GM12874 (cell line): ENCODE measurements at regions not wholly inside any gene's neighbourhood (a gene's known extent, or its start where the extent isn't known, plus 50 kb on each side); places are given as distances from the start of the nearest gene placed in this dataset.

Experiments used
- CTCF ChIP-seq: IDR thresholded peaks from 2 replicates; pipeline ENCODE4 v1.5.1; 2011; ENCODE audit warnings: low read depth, mild to moderate bottlenecking, control low read depth, low read length, moderate library complexity; ENCODE audit not compliant: insufficient read depth

GRCh38 chr13:99658261-99658991, 157.2 kb downstream of the TM9SF2 start:
- peak; percentile 10; the same call in 1 of the 2 replicates for TF ChIP-seq CTCF

- no peak for TF ChIP-seq CTCF
Measured at GRCh38 chr13:99657848-99658260, 156.6 kb downstream of the TM9SF2 start.

DNA sequence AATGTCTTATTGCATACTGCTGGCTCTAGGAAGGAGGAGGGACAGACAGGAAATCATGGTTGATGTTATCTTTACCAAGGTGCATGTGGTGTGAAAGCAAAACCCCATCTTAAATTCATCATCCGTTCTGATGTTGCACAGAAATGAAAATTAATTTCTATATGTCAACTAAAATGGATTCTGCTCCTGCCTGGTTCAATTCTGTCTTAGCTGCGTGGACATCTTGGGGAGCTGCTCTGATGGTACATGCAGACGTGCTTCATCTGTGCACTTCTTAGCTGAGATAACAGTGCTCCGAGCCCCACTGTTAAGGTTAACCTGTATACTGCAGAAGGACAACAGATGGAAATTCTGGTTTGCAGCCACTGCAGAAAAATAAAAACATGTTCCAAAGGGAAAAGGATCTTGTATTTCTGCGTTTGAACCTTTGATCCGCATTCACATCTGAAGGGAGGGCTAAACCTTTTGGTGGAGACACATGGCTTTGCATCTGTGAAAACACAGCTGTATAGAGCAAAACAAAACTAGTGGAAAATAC, 155.6 kb downstream of the TM9SF2 start:
- TF ChIP-seq CTCF, result no peak

DNA sequence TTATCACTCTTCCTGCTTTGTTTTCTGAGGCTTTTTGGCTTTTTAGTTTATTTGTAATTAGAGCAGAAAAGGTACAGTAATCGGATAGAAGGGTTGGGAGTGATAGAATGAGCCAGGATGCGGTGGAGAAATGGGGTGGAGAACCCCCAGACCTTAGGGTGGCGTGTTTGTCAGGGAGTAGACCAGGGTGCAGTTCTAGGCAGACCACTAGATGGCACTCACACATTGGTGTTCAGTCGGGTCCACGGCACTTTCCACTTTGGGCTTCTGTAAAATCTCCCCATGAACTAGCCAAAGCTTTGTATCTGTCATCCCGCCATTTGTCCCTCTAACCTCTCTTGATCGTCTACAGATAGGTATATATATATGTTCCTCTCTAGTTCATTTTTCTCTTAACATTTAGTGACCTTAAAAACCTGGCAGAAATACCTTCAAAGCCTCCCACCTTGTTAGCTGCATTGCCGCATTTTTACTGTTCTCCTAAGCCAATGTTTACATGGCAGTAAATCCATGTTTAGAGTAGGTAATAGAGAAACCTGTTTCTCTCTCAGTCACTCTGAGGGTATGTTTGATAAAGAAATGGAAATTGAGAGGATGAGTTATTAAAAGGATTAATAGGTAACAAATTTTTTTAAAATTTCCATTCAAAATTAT, 154.9 kb downstream of the TM9SF2 start:
- TF ChIP-seq CTCF, result peak; percentile 91

DNA sequence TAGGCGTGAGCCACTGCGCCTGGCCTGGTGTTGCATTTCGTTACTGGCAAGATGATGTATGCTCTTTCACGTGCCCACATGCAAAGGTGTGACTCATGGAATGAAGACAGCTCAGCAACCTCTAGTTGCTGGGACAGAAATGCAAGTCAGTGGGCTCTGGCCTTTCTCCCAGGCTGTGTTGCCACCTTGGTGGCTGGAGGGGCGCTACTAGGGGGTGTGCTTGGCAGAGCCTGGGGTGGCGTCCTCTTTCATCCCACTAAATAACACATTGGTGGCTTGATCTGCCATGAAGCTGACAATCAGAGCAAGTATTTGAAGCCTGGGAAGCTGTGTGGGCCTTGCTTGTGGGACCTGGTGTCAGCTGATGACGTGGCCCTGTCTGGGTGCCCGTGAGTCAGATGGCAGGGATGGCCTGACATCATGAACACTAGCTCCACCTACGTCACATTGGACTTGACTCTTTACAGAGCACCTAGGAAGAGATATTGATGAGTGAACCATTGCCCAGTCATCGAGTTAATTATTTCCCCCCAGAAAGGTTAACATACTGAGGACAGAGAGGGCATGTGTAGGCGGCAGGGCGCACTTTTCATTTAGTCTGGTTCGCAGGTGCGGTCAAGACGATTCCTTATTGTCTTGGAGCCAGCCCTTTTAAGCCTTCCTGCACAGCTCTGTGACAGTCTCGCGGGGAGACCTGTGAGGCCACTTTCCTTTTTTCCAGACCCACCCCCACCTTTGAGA, 154.2 kb downstream of the TM9SF2 start:
- no peak for TF ChIP-seq CTCF

GRCh38 chr13:99654076-99654475, 152.8 kb downstream of the TM9SF2 start:
- TF ChIP-seq CTCF, result no peak

DNA sequence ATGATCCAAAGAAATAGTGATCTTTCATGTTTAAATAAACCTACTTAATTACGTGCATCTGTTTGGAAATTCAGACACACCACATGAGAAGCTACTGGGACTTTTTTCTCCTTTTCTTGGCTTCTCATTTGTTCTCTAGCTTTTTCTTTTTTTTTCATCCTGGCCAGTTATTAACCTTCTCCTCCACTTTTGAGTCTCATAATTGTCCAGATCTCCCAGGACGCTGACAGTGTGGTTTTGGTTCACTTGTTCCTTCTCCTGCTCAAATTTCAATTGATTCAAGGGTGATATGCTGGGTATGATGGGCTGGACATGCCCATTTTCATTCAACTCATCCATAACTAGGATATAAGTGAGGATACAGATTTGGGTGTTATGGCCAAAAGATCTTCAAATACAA, 152.3 kb downstream of the TM9SF2 start:
- TF ChIP-seq CTCF, result no peak
